RWPE2 (cell line): ENCODE measurements at regions not wholly inside any gene's neighbourhood (a gene's known extent, or its start where the extent isn't known, plus 50 kb on each side); places are given as distances from the start of the nearest gene placed in this dataset.

ENCODE experiments used
- ATAC-seq: fragments of 200-7000 bp; cut with Tn5 transposase; 3 replicates; pipeline ENCODE4 v1.9.1; 2021; ENCODE audit warnings: low read depth
- DNase-seq: peaks from one replicate; pipeline ENCODE4 v3.0.0-alpha.2; 2020; ENCODE audit warnings: low spot score
- H3K27ac ChIP-seq: fragments of 450-650 bp; 2 replicates; pipeline ENCODE4 v1.5.1; 2017; ENCODE audit warnings: mild to moderate bottlenecking; ENCODE audit not compliant: poor library complexity, severe bottlenecking
- H3K27me3 ChIP-seq: fragments of 250-450 bp; sonication (Bioruptor Pico); 2 replicates; pipeline ENCODE4 v1.5.1; 2021; ENCODE audit warnings: mild to moderate bottlenecking, moderate library complexity; ENCODE audit not compliant: insufficient read depth, poor library complexity, severe bottlenecking
- H3K36me3 ChIP-seq: fragments of 250-450 bp; sonication (Bioruptor Pico); 2 replicates; pipeline ENCODE4 v1.5.1; 2020; ENCODE audit warnings: low read depth, mild to moderate bottlenecking, moderate library complexity
- H3K4me1 ChIP-seq: fragments of 250-450 bp; sonication (Bioruptor Pico); 2 replicates; pipeline ENCODE4 v1.5.1; 2021; ENCODE audit warnings: mild to moderate bottlenecking, moderate library complexity; ENCODE audit not compliant: insufficient read depth, poor library complexity, severe bottlenecking
- H3K4me3 ChIP-seq: fragments of 250-450 bp; sonication (Bioruptor Pico); 2 replicates; pipeline ENCODE4 v1.5.1; 2021; ENCODE audit warnings: mild to moderate bottlenecking, moderate library complexity; ENCODE audit not compliant: severe bottlenecking
- H3K9me3 ChIP-seq: fragments of 250-450 bp; sonication (Bioruptor Pico); 2 replicates; pipeline ENCODE4 v1.5.1; 2021; ENCODE audit warnings: mild to moderate bottlenecking, moderate library complexity; ENCODE audit not compliant: severe bottlenecking
- CTCF ChIP-seq: fragments of 450-650 bp; IDR thresholded peaks from one replicate; pipeline ENCODE4 v1.5.1; 2017; ENCODE audit warnings: mild to moderate bottlenecking, moderate library complexity; ENCODE audit not compliant: poor library complexity, severe bottlenecking

- H3K4me1 ChIP-seq, result no peaks in the 10 kb centered on the region
- DNase-seq (no peak), ATAC-seq (no peak)
- no peaks in the 10 kb centered on the region for H3K9me3 ChIP-seq
- H3K4me3 ChIP-seq, result no peak overlapping the region
- no peaks in the 10 kb centered on the region for H3K36me3 ChIP-seq
- no peak overlapping the region for H3K27ac ChIP-seq
- no peaks in the 10 kb centered on the region for H3K27me3 ChIP-seq
- no peak for TF ChIP-seq CTCF
Measured at GRCh38 chr2:49798570-49798969, 644.3 kb upstream of the FSHR start.

DNA sequence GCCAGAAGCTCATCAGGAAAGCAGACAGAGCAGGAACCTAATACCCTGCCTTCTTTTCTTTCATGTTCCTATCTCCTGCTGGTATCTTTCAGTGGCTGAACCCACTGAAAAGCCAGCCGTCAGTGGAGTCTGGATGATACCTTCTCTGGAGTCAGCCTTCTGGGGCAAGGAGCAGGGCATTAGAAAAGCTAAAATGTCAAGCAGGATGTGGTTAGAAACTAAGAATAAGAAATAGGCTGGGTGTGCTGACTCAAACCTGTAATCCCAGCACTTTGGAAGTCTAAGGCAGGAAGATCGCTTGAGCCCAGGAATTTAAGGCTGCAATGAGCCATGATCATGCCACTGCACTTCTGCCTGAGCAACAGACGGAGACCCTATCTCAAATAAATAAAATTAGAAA is 642.0 kb upstream of the FSHR start:
- no peak overlapping the region for H3K4me3 ChIP-seq
- DNase-seq (no peak), ATAC-seq (no peak)
- TF ChIP-seq CTCF, result no peak
- H3K27me3 ChIP-seq, result no peaks in the 10 kb centered on the region
- no peaks in the 10 kb centered on the region for H3K9me3 ChIP-seq
- no peaks in the 10 kb centered on the region for H3K4me1 ChIP-seq
- H3K36me3 ChIP-seq, result no peaks in the 10 kb centered on the region
- no peak overlapping the region for H3K27ac ChIP-seq

DNA sequence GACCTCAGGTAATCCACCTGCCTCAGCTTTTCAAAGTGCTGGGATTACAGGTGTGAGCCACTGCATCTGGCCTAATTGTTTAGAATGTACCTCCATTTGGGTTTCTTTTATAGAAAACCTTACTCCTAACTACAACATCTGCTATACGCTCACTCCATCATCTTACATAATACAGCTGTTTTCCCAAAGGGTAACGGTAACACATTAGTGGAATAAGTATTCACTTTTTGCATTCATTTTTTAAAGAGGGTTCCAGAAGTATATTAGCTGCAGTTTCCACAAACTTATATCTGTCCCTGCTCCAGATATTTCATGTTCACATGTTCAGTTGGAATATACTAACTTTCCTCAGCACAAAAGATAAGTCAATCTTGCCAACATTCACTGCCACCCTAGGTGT is 640.1 kb upstream of the FSHR start:
- Histone ChIP-seq H3K4me3 (no peak overlapping the region), H3K27me3 (no peaks in the 10 kb centered on the region), H3K9me3 (no peaks in the 10 kb centered on the region), H3K4me1 (no peaks in the 10 kb centered on the region), H3K27ac (no peak overlapping the region), H3K36me3 (no peaks in the 10 kb centered on the region)
- no peak for TF ChIP-seq CTCF
- no peak for DNase-seq
- ATAC-seq, result no peak

DNA sequence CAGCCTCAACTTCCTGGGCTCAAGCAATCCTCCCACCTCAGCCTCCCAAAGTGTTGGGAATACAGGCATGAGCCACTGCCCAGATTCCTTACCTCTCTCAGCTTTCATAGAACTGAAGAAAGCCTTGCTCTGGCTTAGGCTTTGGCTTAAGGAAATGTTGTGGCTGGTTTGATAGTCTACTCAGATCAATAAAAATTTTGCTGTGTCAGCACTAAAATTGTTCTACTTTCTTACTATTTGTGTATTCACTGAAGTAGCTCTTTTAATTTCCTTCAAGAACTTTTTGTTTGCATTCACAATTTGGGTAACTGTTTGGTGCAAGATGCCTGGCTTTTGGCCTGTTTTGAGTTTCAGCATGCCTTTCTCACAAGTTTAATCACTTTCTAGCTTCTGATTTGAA is 634.0 kb upstream of the FSHR start:
- Histone ChIP-seq H3K4me3 (no peak overlapping the region), H3K27me3 (no peaks in the 10 kb centered on the region), H3K4me1 (no peaks in the 10 kb centered on the region), H3K36me3 (no peaks in the 10 kb centered on the region), H3K9me3 (no peaks in the 10 kb centered on the region), H3K27ac (no peak overlapping the region)
- DNase-seq, result no peak
- no peak for ATAC-seq
- TF ChIP-seq CTCF, result no peak

DNA sequence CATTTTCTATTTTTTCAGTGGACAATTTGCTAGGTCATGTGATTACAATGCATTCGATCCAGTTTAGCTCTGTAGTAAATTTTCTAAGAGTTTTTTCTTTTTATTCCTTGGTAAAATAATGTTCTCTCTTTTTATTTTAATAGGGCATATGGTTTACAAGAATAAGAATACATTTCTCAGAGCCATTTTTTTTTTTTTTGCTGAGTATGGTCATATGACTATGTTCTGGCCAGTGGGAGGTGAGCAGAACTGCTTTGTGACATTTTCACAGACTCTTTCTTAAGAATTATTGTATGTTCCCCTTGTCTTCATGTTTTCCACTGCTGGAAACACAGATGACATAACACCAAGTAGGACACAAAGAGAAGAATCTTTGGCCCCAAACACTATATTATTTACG is 626.6 kb upstream of the FSHR start:
- no peaks in the 10 kb centered on the region for H3K4me1 ChIP-seq
- no peaks in the 10 kb centered on the region for H3K27me3 ChIP-seq
- H3K27ac ChIP-seq, result no peak overlapping the region
- no peak for DNase-seq
- H3K36me3 ChIP-seq, result no peaks in the 10 kb centered on the region
- ATAC-seq, result no peak
- H3K4me3 ChIP-seq, result no peak overlapping the region
- no peaks in the 10 kb centered on the region for H3K9me3 ChIP-seq
- TF ChIP-seq CTCF, result no peak
